A673 (cell line): ENCODE measurements at regions not wholly inside any gene's neighbourhood (a gene's known extent, or its start where the extent isn't known, plus 50 kb on each side); places are given as distances from the start of the nearest gene placed in this dataset.

Source experiments
- BruUV-seq: library from RNA; stranded (reverse); fragments of 400-500 nt; replicated peaks from 2 replicates; lab custom pipeline; 2021; lab: Mats Ljungman, UMichigan
- CTCF ChIA-PET: fragments of 300-600 bp; sonication (Branson Sonifier 250); formaldehyde crosslinking; loops from one replicate; lab custom pipeline; 2022; ENCODE audit warnings: antibody characterized with exemption; lab: Charles Lee
- POLR2A ChIA-PET: fragments of 300-600 bp; sonication (Branson Sonifier 250); formaldehyde crosslinking; loops from one replicate; lab custom pipeline; 2022; ENCODE audit warnings: antibody characterized with exemption; ENCODE audit not compliant: low non-redundant PET; lab: Charles Lee
- DNase-seq: peaks from one replicate; pipeline ENCODE4 v3.0.0-alpha.2; 2015; ENCODE audit warnings: low spot score
- H3K27ac ChIP-seq: fragments of 200-600 bp; sonication (generic); 2 replicates; pipeline ENCODE4 v1.5.1; 2016; ENCODE audit warnings: mixed run types, low read depth, mild to moderate bottlenecking, mixed read lengths, antibody characterized with exemption, low read length; ENCODE audit not compliant: poor library complexity, severe bottlenecking
- H3K27me3 ChIP-seq: fragments of 200-600 bp; sonication (generic); replicated peaks from 2 replicates; pipeline ENCODE4 v1.6.1; 2017; ENCODE audit warnings: mixed run types, low read depth, mild to moderate bottlenecking, mixed read lengths, antibody characterized with exemption, low read length; ENCODE audit not compliant: insufficient read depth, poor library complexity
- H3K36me3 ChIP-seq: fragments of 200-600 bp; sonication (generic); 2 replicates; pipeline ENCODE4 v1.6.1; 2016; ENCODE audit warnings: mixed run types, mild to moderate bottlenecking, mixed read lengths, antibody characterized with exemption, low read length; ENCODE audit not compliant: insufficient read depth, poor library complexity, severe bottlenecking
- H3K4me1 ChIP-seq: fragments of 200-600 bp; sonication (generic); 2 replicates; pipeline ENCODE4 v1.6.1; 2017; ENCODE audit warnings: mixed run types, mild to moderate bottlenecking, mixed read lengths, antibody characterized with exemption, low read length; ENCODE audit not compliant: insufficient read depth, poor library complexity, severe bottlenecking
- H3K4me3 ChIP-seq: fragments of 200-600 bp; sonication (generic); 2 replicates; pipeline ENCODE4 v1.5.1; 2016; ENCODE audit warnings: low read depth, mixed run types, mild to moderate bottlenecking, mixed read lengths, low read length; ENCODE audit not compliant: poor library complexity, severe bottlenecking
- H3K9me3 ChIP-seq: fragments of 200-600 bp; sonication (generic); 2 replicates; pipeline ENCODE4 v1.6.1; 2016; ENCODE audit warnings: mixed run types, low read depth, mild to moderate bottlenecking, mixed read lengths, antibody characterized with exemption, low read length; ENCODE audit not compliant: poor library complexity, severe bottlenecking
- EZH2 ChIP-seq: fragments of 200-600 bp; sonication (generic); IDR thresholded peaks from 2 replicates; pipeline ENCODE4 v1.6.1; 2017; ENCODE audit warnings: borderline replicate concordance, low read depth, mild to moderate bottlenecking, mixed read lengths, antibody characterized with exemption, low read length; ENCODE audit not compliant: poor library complexity, severe bottlenecking
- intact Hi-C: fragments of 100-400 bp; cut with micrococcal nuclease; formaldehyde crosslinking; loops from one replicate; pipeline ENCODE4 v1.10.0; 2022; ENCODE audit not compliant: unreplicated experiment
- TF ChIP-seq, protein P1 (sequence below): fragments of 300-800, 200-600 bp; sonication (generic); conservative IDR thresholded peaks from 2 replicates; pipeline ENCODE4 v1.5.1; 2017; ENCODE audit warnings: low read depth, mild to moderate bottlenecking, antibody characterized with exemption, low read length, moderate library complexity, mixed read lengths

DNA sequence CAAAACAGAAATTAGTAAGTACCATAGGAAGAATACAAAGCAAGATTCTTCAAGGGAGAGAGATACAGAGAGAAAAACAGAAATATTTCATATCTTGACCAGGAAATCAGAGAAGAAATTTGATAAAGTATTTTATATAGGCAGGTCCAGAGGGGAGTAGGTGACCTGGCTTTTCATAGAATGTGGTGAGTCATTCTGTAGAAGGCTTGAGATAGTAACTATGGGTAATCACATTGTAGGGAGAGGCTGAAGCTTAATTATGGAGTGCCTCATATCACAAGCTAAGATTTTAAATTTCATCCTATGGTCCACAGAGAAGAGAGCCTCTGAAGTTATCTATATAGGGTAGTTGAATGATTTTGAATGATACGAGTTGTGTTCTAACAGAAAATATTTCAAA is 195.0 kb upstream of the CYRIA start:
- Histone ChIP-seq H3K4me1 (peaks cover 8% of the 10 kb centered on the region), H3K9me3 (no peaks in the 10 kb centered on the region), H3K27ac (no peak overlapping the region), H3K4me3 (no peak overlapping the region), H3K27me3 (peaks cover 6% of the 10 kb centered on the region), H3K36me3 (no peaks in the 10 kb centered on the region)
- DNase-seq, result no peak
- BruUV-seq, result no TSS peak
- POLR2A ChIA-PET, result no interaction called here
- CTCF ChIA-PET, result no interaction called here
- intact Hi-C loops, result no loop called here
- TF ChIP-seq, protein P1, sequence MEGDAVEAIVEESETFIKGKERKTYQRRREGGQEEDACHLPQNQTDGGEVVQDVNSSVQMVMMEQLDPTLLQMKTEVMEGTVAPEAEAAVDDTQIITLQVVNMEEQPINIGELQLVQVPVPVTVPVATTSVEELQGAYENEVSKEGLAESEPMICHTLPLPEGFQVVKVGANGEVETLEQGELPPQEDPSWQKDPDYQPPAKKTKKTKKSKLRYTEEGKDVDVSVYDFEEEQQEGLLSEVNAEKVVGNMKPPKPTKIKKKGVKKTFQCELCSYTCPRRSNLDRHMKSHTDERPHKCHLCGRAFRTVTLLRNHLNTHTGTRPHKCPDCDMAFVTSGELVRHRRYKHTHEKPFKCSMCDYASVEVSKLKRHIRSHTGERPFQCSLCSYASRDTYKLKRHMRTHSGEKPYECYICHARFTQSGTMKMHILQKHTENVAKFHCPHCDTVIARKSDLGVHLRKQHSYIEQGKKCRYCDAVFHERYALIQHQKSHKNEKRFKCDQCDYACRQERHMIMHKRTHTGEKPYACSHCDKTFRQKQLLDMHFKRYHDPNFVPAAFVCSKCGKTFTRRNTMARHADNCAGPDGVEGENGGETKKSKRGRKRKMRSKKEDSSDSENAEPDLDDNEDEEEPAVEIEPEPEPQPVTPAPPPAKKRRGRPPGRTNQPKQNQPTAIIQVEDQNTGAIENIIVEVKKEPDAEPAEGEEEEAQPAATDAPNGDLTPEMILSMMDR, result no peak
- no peak for TF ChIP-seq EZH2

- ChIA-PET POLR2A (no interaction called here), CTCF (no interaction called here)
- BruUV-seq, result no TSS peak
- H3K27me3 ChIP-seq, result peaks cover 6% of the 10 kb centered on the region
- no peaks in the 10 kb centered on the region for H3K36me3 ChIP-seq
- no peak for DNase-seq
- intact Hi-C loops, result no loop called here
- H3K4me1 ChIP-seq, result no peaks in the 10 kb centered on the region
- no peak overlapping the region for H3K27ac ChIP-seq
- no peak overlapping the region for H3K4me3 ChIP-seq
- TF ChIP-seq EZH2, result no peak
- TF ChIP-seq, protein P1, result no peak
- no peaks in the 10 kb centered on the region for H3K9me3 ChIP-seq
Measured at GRCh38 chr2:16855183-16855582, 189.5 kb upstream of the CYRIA start.

GRCh38 chr2:16853088-16853487 is 187.5 kb upstream of the CYRIA start:
- ChIA-PET CTCF (no interaction called here), POLR2A (no interaction called here)
- H3K36me3 ChIP-seq, result no peaks in the 10 kb centered on the region
- intact Hi-C loops, result no loop called here
- H3K27me3 ChIP-seq, result peaks cover 12% of the 10 kb centered on the region
- DNase-seq, result no peak
- no peak overlapping the region for H3K27ac ChIP-seq
- no peak overlapping the region for H3K4me3 ChIP-seq
- no peaks in the 10 kb centered on the region for H3K4me1 ChIP-seq
- no peak for TF ChIP-seq EZH2
- TF ChIP-seq, protein P1, result no peak
- no peaks in the 10 kb centered on the region for H3K9me3 ChIP-seq
- BruUV-seq, result no TSS peak
